ENCODE measurements at regions not wholly inside any gene's neighbourhood (a gene's known extent, or its start where the extent isn't known, plus 50 kb on each side); places are given as distances from the start of the nearest gene placed in this dataset.

- DNase-seq = peak; percentile 0
Measured at GRCh38 chr13:29713839-29714238, 118.4 kb upstream of the SLC7A1 start.

DNA sequence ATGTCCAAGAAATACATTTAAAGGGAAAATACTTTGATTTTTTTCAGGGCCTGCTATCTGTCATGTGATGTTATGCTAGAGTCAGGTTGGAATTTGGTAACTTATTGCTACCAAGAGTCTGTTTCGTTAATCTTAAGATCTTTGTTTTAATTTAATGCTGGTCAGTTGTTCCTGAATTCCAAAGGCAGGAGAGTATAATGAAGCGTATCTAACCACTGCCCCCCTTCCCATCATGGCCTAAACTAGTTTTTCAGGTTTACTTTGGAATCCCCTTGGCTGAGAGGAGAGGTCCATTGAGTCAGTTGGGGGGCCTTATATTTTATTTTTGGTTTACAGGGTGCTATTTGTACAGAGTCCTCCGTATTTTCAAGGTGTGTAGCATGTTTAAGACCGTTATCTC lies 116.3 kb upstream of the SLC7A1 start:
- DNase-seq = no peak

DNA sequence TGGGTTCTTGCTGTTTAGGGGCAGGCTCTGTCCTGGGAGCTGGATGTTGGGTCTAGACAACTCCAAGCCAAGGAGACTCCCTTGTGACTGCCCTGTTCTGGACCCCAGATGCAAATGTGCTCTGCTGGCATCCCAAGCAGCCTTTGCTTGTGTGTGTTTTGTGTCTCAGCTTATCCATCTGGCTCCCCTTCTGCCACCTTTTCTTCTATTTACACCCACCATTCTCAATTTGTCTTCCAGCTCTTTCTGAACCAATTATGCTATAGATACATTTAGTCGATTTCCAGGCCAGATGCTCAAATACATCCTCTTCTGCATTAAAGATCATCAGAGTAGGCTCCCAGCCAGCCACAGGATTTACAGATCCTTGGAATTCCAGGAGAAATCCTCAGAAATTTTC lies 115.0 kb upstream of the SLC7A1 start:
- DNase-seq = peak; percentile 24

DNA sequence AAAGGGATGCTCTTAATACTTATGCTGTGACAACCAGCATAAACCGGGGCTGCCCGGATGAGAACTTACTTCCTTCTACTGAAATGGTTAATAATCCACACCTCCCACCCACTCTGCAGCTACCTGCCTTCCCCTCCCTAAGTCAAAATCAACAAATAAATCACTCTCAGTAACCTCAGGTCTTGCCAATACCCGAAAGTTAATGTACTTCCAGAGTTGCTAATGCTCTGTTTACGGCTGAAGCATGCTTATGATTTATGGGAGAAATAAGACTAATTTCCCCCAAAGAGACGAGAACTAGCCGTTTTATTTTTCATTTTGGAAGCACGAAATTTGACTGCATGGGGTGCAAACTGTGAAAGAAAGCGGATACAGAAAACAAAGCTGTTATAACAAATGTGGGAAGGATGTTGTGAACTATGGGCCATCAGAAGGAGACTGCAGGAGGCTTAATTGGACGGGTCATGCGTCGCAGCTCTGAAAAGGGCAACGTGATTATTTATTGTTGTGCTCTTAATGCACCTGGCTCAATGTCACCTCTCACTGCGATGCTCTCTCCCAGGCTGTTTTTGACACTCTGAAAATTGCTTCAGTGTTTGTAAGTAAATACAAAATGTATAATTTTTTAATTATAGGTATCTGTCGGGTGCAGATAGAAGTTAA lies 114.0 kb upstream of the SLC7A1 start:
- DNase-seq = no peak

- DNase-seq = no peak
Measured at GRCh38 chr13:29707876-29708543, 112.5 kb upstream of the SLC7A1 start.

DNA sequence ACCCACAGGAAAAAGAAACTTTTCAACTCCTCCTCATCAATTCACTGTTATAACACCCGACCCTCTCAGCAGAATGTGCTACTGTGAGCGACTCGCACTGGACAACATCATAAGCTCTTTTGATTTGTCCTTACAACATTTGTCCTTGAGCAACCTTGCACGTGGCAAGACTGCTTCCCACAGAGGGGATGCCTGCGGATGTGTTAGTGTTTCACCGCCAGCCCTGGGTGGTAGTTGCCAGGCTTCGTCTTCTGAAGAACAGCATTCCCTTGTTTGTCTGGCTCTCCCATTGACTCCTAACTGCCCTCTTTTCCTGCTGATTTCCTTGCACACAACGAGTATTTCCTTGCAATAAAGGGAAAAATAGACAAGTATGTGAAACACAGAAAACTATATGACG lies 111.4 kb upstream of the SLC7A1 start:
- no peak for DNase-seq

DNA sequence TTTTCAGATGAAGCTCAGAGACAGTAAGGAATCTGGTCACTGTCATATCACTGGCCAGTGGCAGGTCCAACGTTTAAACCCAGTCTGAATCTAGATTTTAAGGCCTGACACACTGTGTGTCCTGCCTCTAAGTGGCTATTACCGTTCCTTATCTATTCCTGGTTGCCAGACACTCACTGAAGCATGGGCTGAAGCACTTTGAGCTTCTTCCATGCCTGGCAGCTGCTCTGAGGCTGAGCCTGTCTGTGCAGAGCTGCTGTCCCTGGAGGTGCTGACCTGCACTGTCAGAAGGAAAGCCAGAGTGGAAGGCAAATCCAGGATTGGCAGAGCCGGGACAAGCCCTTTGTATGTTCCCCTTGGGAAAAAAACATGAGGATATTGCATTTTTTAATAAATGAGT lies 109.2 kb upstream of the SLC7A1 start:
- DNase-seq = no peak

GRCh38 chr13:29703421-29703820 lies 107.9 kb upstream of the SLC7A1 start:
- DNase-seq = no peak

DNA sequence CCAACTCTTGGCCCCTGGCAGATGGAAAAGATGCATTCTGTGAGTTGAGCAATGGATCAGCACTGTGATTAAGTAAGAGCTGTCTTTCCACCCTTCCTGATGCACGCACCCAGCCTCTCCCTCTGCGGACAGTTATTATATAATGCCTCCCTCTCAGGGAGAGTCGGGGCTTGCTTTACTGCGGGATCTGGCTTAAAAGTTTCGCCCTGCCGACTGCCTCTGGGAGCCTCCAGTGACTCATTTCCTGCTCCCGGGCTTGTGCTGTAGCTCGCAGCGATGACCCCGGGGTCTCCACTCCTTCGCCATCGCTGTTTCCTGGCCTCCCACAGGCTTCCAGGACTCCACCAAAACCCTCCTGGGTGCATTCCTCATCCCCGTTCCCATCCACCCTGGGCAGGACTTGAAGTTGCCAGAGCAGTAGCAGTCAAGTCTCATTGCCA lies 107.4 kb upstream of the SLC7A1 start:
- no peak for DNase-seq

DNA sequence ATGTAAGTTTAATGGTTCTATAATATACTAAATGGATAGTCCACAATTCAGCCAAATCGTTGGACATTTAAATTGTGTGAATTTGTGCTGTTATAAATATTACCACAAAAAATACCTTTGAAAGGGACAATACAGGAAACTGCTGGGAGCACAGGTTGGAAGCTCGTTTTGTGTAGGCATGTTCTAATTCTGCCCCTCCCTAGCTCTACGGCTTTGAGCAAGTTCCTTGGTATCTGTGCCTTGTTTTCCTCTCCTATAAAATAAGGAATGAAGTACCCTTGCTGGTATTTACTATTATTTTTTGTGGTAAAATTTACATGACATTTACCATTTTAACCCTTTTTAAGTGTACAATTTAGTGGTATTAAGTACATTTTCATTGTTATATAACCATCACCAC lies 102.6 kb upstream of the SLC7A1 start:
- DNase-seq = no peak

- no peak for DNase-seq
Measured at GRCh38 chr13:29696606-29697005, 101.1 kb upstream of the SLC7A1 start.

DNA sequence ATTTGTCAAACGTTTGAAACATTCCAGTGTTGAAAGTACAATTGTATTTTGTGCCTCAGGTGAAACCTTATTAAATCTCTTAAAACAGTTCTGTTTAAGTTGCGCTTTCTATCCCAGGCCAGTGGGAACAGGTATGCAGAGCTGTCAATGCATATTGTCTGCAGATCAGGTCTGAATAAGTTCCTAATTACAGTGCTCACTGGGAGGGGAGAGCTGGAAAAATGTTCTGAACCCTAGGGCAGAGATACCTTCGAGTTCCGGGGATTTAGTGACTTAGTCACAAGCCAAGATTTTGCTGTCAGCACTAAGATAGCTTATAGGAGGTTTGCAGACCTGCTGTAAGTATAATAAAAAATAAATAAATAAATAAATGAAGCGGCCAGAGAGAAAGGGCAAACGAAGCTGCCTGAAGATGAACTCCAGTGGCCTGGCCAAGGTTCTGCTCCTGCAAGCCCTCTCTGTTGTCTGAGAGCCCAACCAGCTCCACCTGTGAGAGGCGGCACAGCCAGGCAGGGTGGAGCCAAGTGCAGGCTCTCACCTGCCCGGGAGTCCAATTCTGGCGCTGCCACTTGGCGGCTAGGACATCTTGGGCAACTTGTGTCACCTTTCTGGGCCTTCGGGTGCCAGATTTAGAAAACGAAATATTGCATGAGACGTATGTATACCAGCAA lies 97.9 kb upstream of the SLC7A1 start:
- DNase-seq = no peak

- DNase-seq = no peak
Measured at GRCh38 chr13:29689548-29689947, 94.1 kb upstream of the SLC7A1 start.

- no peak for DNase-seq
Measured at GRCh38 chr13:29688193-29688592, 92.7 kb upstream of the SLC7A1 start.

DNA sequence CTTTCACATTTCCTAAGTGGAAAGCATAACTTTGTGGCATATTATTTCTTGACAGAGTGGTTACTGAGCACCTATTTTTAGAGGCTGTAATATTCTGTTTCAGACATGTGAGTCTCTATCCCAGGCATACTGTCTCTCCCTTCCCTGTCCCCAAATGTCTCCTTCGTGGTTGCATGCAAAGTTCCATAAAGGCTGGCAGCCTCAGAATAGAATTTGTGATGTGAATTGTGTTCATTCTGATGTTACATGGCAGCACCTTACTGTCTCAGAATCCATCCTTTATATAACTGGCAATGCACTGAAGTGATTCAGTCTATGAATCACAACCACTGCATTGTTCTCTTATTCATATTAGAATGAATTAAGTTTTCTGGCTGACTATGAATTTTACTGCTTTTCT lies 89.0 kb upstream of the SLC7A1 start:
- DNase-seq = no peak

- DNase-seq = no peak
Measured at GRCh38 chr13:29683041-29683440, 87.6 kb upstream of the SLC7A1 start.

GRCh38 chr13:29681864-29682263 lies 86.4 kb upstream of the SLC7A1 start:
- DNase-seq = no peak

GRCh38 chr13:29679396-29680053 lies 84.0 kb upstream of the SLC7A1 start:
- no peak for DNase-seq

DNA sequence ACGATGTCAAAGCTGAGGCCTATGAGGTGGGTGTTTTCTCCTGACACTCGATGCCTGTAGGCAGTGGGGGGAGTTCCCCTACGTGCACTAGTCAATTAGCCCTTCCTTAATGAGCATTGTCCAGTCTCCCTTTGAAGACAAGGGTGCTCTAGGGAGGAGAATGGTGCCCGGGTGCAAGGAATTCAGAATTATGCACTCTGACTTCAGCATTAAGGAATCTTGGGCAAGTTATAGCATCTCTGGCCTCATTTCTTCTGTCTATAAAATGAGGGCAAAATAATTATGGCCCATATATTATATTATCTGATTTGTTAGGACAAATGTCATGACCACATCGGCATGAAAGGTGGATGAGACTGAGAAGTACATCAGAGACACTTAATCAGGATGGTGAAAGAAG lies 82.1 kb upstream of the SLC7A1 start:
- no peak for DNase-seq

DNA sequence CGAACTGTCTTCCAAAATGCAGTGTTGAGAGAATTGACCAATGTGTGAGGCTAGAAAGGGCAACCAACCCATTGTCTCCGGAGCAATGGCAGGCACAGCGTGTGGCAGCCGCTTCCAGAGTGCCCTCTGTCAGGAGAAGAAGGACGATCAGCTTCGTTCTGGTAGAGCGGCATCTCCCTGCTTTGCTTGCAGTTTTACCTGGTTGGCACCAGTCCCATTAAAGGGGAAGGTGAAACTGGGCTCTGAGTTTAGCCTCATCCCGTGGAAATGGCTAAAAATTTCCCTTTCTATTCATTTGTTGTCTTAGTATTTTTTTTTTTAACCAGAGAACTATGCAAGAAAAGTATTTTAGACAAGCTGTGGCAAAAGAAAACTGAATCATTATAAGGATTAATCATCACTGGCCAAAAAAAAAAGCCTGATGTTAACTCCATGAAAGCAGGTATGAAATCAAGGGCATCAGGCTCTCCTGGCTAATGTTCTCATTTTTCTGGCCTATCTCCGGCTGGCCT lies 81.5 kb upstream of the SLC7A1 start:
- no peak for DNase-seq

GRCh38 chr13:29676535-29676934 lies 81.0 kb upstream of the SLC7A1 start:
- no peak for DNase-seq

GRCh38 chr13:29674532-29674931 lies 79.0 kb upstream of the SLC7A1 start:
- DNase-seq = no peak

GRCh38 chr13:29664591-29664990 lies 69.1 kb upstream of the SLC7A1 start:
- DNase-seq = no peak

Data from DMS 273 treated with DMSO at 0.1 percent for 48 hours (cell line).